ENCODE measurements at regions not wholly inside any gene's neighbourhood (a gene's known extent, or its start where the extent isn't known, plus 50 kb on each side); places are given as distances from the start of the nearest gene placed in this dataset.

DNA sequence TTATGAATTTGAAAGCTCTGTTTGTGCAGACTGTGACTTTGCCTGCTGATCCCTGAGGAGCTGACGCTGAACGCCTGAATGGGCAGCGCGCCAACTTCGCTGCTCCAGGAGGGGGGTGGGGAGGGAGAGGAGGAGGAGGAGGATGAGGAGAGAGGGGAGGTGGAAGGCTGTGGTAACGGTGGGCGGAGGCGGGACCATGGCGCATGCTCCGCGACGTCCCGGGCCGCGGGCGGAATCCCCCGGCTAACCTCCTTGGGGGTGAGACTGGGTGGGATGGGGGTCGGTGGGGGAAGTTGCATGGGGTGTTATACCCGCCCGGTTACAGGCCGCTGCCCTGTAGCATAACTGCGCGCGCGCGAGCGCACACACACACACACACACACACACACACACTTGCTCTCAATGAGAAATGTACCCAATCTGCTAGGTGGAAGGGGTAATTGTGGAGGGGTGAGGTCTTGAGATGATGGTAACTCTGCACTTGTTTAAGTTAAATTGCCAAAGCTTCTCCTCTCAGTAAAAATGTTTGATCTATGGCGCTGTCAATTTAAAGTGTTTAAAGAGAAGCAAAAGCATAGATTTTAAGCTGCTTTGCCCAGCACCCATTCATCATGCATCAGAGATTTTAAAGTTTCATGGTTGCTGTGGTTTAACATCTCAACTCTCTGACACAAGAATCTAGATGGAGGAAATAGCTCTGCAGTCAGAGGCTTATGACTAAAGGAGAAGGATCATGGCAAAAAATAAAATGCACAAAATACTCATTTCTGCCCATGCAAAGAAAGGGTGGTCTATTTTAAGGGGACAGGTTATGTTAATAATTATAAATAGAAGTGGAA lies 76.6 kb upstream of the TBCA start:
- no peak overlapping the region for H2BK5ac ChIP-seq (ENCODE audit: low read depth, low read length, poor library complexity)
- no peaks in the 10 kb centered on the region for H3K27me3 ChIP-seq (ENCODE audit: insufficient read depth, low read length)
- peak overlapping the region; percentile 81 for H2AFZ ChIP-seq (ENCODE audit: insufficient read depth, low read length, poor library complexity)
- H2BK120ac ChIP-seq (ENCODE audit: insufficient read depth, low read length, poor library complexity) = no peak overlapping the region
- H4K8ac ChIP-seq (ENCODE audit: low read depth, low read length) = peak overlapping the region; percentile 5
- no peak overlapping the region for H4K12ac ChIP-seq (ENCODE audit: low read depth, low read length)
- no peaks in the 10 kb centered on the region for H3K36me3 ChIP-seq (ENCODE audit: control insufficient read depth in 1 of 2, insufficient read depth in 2 of 2, low read length in 2 of 2)
- no peak overlapping the region for H2BK12ac ChIP-seq (ENCODE audit: low read length)
- H3K14ac ChIP-seq (ENCODE audit: low read length) = no peak overlapping the region
- no peak overlapping the region for H3K18ac ChIP-seq (ENCODE audit: low read length)
- H3K4me2 ChIP-seq (ENCODE audit: low read length) = peak overlapping the region; percentile 87
- no peak overlapping the region for H2AK5ac ChIP-seq (ENCODE audit: low read length)
- H3K27ac ChIP-seq (ENCODE audit: low read depth, low read length) = no peak overlapping the region
- H4K91ac ChIP-seq (ENCODE audit: low read depth, low read length) = peak overlapping the region; percentile 16
- no CpG with 5 or more reads among the region's 28 CpGs for WGBS (ENCODE audit: extremely low coverage, insufficient coverage, insufficient read length)
- H3K4ac ChIP-seq (ENCODE audit: low read depth, low read length) = no peak overlapping the region
- peaks cover 12 to 14% of the 10 kb centered on the region in 2 experiments for H3K4me1 ChIP-seq (ENCODE audit: control insufficient read depth in 1 of 2, insufficient read depth in 2 of 2, low read length in 2 of 2)
- H3K23ac ChIP-seq (ENCODE audit: low read length) = no peak overlapping the region
- peaks cover 18% of the 10 kb centered on the region for H3K79me1 ChIP-seq (ENCODE audit: low read length)
- peaks cover 6% of the 10 kb centered on the region for H3K79me2 ChIP-seq (ENCODE audit: control insufficient read depth, insufficient read depth, low read length, poor library complexity)
- H3K4me3 ChIP-seq (ENCODE audit: low read depth, low read length) = peak overlapping the region; percentile 53
- peaks cover 2% of the 10 kb centered on the region for H3K9me3 ChIP-seq (ENCODE audit: insufficient read depth, low read depth, low read length)
- peak in 1 of 2 donors; percentile 35 for DNase-seq
- H3K9ac ChIP-seq (ENCODE audit: low read length) = no peak overlapping the region

DNA sequence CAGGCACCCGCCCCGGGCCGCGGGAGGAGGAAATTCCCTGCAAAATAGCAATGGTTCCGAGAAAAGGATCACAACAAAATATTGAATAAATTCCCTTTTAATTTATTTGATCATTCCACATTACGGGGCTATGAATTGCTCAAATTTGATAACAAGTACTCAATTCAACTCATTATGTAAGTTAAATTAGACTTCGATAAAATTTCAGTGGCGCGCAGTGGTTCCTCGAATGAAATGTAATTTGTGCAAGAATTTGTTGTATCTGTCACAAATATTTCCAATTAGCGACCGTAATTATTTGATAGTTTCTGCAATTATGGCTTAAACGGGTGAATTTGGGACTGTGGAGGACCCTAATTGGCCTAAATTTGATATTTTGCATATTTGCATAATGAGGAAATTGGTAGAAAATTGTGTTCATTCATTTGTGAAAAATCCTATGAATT lies 76.0 kb upstream of the TBCA start:
- H3K9ac ChIP-seq (ENCODE audit: low read length) = peak overlapping the region; percentile 35
- peak overlapping the region; percentile 79 for H4K8ac ChIP-seq (ENCODE audit: low read depth, low read length)
- peaks cover 6% of the 10 kb centered on the region for H3K79me2 ChIP-seq (ENCODE audit: control insufficient read depth, insufficient read depth, low read length, poor library complexity)
- H3K36me3 ChIP-seq (ENCODE audit: control insufficient read depth in 1 of 2, insufficient read depth in 2 of 2, low read length in 2 of 2) = no peaks in the 10 kb centered on the region
- H3K14ac ChIP-seq (ENCODE audit: low read length) = no peak overlapping the region
- no peak overlapping the region for H2BK12ac ChIP-seq (ENCODE audit: low read length)
- peak overlapping the region; percentile 7 for H4K12ac ChIP-seq (ENCODE audit: low read depth, low read length)
- H3K9me3 ChIP-seq (ENCODE audit: insufficient read depth, low read depth, low read length) = peaks cover 2% of the 10 kb centered on the region
- peak overlapping the region; percentile 79 for H3K4me3 ChIP-seq (ENCODE audit: low read depth, low read length)
- H2BK5ac ChIP-seq (ENCODE audit: low read depth, low read length, poor library complexity) = no peak overlapping the region
- H3K18ac ChIP-seq (ENCODE audit: low read length) = no peak overlapping the region
- peak overlapping the region; percentile 87 for H3K4me2 ChIP-seq (ENCODE audit: low read length)
- no peak overlapping the region for H2BK120ac ChIP-seq (ENCODE audit: insufficient read depth, low read length, poor library complexity)
- peak overlapping the region; percentile 47 for H2AFZ ChIP-seq (ENCODE audit: insufficient read depth, low read length, poor library complexity)
- H3K4me1 ChIP-seq (ENCODE audit: control insufficient read depth in 1 of 2, insufficient read depth in 2 of 2, low read length in 2 of 2) = peaks cover 15 to 20% of the 10 kb centered on the region in 2 experiments
- no peak for DNase-seq
- H3K79me1 ChIP-seq (ENCODE audit: low read length) = peaks cover 18% of the 10 kb centered on the region
- WGBS (ENCODE audit: extremely low coverage, insufficient coverage, insufficient read length) = no CpG with 5 or more reads among the region's 13 CpGs
- no peaks in the 10 kb centered on the region for H3K27me3 ChIP-seq (ENCODE audit: insufficient read depth, low read length)
- no peak overlapping the region for H2AK5ac ChIP-seq (ENCODE audit: low read length)
- H4K91ac ChIP-seq (ENCODE audit: low read depth, low read length) = peak overlapping the region; percentile 79
- H3K23ac ChIP-seq (ENCODE audit: low read length) = no peak overlapping the region
- H3K4ac ChIP-seq (ENCODE audit: low read depth, low read length) = no peak overlapping the region
- no peak overlapping the region for H3K27ac ChIP-seq (ENCODE audit: low read depth, low read length)

GRCh38 chr5:77851176-77852067 lies 75.3 kb upstream of the TBCA start:
- Histone ChIP-seq H3K79me1 (ENCODE audit: low read length) (peaks cover 18% of the 10 kb centered on the region), H3K27ac (ENCODE audit: low read depth, low read length) (no peak overlapping the region), H3K4me3 (ENCODE audit: low read depth, low read length) (peak overlapping the region; percentile 79), H3K9ac (ENCODE audit: low read length) (peak overlapping the region; percentile 50), H3K79me2 (ENCODE audit: control insufficient read depth, insufficient read depth, low read length, poor library complexity) (peaks cover 6% of the 10 kb centered on the region), H2BK5ac (ENCODE audit: low read depth, low read length, poor library complexity) (peak overlapping the region; percentile 13), H2AK5ac (ENCODE audit: low read length) (no peak overlapping the region), H2BK120ac (ENCODE audit: insufficient read depth, low read length, poor library complexity) (peak overlapping the region; percentile 10), H3K23ac (ENCODE audit: low read length) (no peak overlapping the region), H3K27me3 (ENCODE audit: insufficient read depth, low read length) (no peaks in the 10 kb centered on the region), H3K4ac (ENCODE audit: low read depth, low read length) (peak overlapping the region; percentile 13), H2AFZ (ENCODE audit: insufficient read depth, low read length, poor library complexity) (peak overlapping the region; percentile 63), H4K8ac (ENCODE audit: low read depth, low read length) (peak overlapping the region; percentile 79), H4K12ac (ENCODE audit: low read depth, low read length) (peak overlapping the region; percentile 7), H2BK12ac (ENCODE audit: low read length) (peak overlapping the region; percentile 28), H3K4me1 (ENCODE audit: control insufficient read depth in 1 of 2, insufficient read depth in 2 of 2, low read length in 2 of 2) (peaks cover 17 to 24% of the 10 kb centered on the region in 2 experiments), H3K4me2 (ENCODE audit: low read length) (peak overlapping the region; percentile 87), H3K18ac (ENCODE audit: low read length) (peak overlapping the region; percentile 45), H3K36me3 (ENCODE audit: control insufficient read depth in 1 of 2, insufficient read depth in 2 of 2, low read length in 2 of 2) (no peaks in the 10 kb centered on the region), H3K14ac (ENCODE audit: low read length) (peak overlapping the region; percentile 54), H4K91ac (ENCODE audit: low read depth, low read length) (peak overlapping the region; percentile 79), H3K9me3 (ENCODE audit: insufficient read depth, low read depth, low read length) (peaks cover 2% of the 10 kb centered on the region)
- WGBS (ENCODE audit: extremely low coverage, insufficient coverage, insufficient read length) = no CpG with 5 or more reads among the region's 89 CpGs
- peak; percentile 51 to 66 for DNase-seq

- WGBS (ENCODE audit: extremely low coverage, insufficient coverage, insufficient read length) = no CpG with 5 or more reads among the region's 30 CpGs
- Histone ChIP-seq H3K23ac (ENCODE audit: low read length) (no peak overlapping the region), H2AK5ac (ENCODE audit: low read length) (no peak overlapping the region), H3K4ac (ENCODE audit: low read depth, low read length) (no peak overlapping the region), H3K27ac (ENCODE audit: low read depth, low read length) (no peak overlapping the region), H3K27me3 (ENCODE audit: insufficient read depth, low read length) (no peaks in the 10 kb centered on the region), H4K91ac (ENCODE audit: low read depth, low read length) (peak overlapping the region; percentile 67), H3K9me3 (ENCODE audit: insufficient read depth, low read depth, low read length) (peaks cover 2% of the 10 kb centered on the region), H4K8ac (ENCODE audit: low read depth, low read length) (peak overlapping the region; percentile 79), H3K14ac (ENCODE audit: low read length) (peak overlapping the region; percentile 54), H2BK5ac (ENCODE audit: low read depth, low read length, poor library complexity) (peak overlapping the region; percentile 13), H3K79me2 (ENCODE audit: control insufficient read depth, insufficient read depth, low read length, poor library complexity) (peaks cover 6% of the 10 kb centered on the region), H3K9ac (ENCODE audit: low read length) (no peak overlapping the region), H2BK12ac (ENCODE audit: low read length) (peak overlapping the region; percentile 28), H3K4me2 (ENCODE audit: low read length) (peak overlapping the region; percentile 87), H2BK120ac (ENCODE audit: insufficient read depth, low read length, poor library complexity) (peak overlapping the region; percentile 10), H2AFZ (ENCODE audit: insufficient read depth, low read length, poor library complexity) (peak overlapping the region; percentile 63), H3K36me3 (ENCODE audit: control insufficient read depth in 1 of 2, insufficient read depth in 2 of 2, low read length in 2 of 2) (no peaks in the 10 kb centered on the region), H3K79me1 (ENCODE audit: low read length) (peaks cover 18% of the 10 kb centered on the region), H3K4me1 (ENCODE audit: control insufficient read depth in 1 of 2, insufficient read depth in 2 of 2, low read length in 2 of 2) (peaks cover 18 to 25% of the 10 kb centered on the region in 2 experiments), H4K12ac (ENCODE audit: low read depth, low read length) (peak overlapping the region; percentile 3), H3K4me3 (ENCODE audit: low read depth, low read length) (peak overlapping the region; percentile 79), H3K18ac (ENCODE audit: low read length) (peak overlapping the region; percentile 45)
- peak in 1 of 2 donors; percentile 21 for DNase-seq
Observed at GRCh38 chr5:77850536-77851175, 74.5 kb upstream of the TBCA start.
